BJ (cell line): ENCODE measurements at regions not wholly inside any gene's neighbourhood (a gene's known extent, or its start where the extent isn't known, plus 50 kb on each side); places are given as distances from the start of the nearest gene placed in this dataset.

Experiments used
- CTCF ChIA-PET: fragments of 350-600 bp; formaldehyde crosslinking; extraction: SDS; loops from one replicate; lab custom pipeline; 2021; ENCODE audit warnings: antibody characterized with exemption, inconsistent platforms; lab: Yijun Ruan, JAX
- POLR2A ChIA-PET: fragments of 300-600 bp; sonication (Branson Sonifier 250); formaldehyde crosslinking; extraction: SDS; loops from one replicate; lab custom pipeline; 2021; ENCODE audit warnings: antibody characterized with exemption; lab: Charles Lee
- DNase-seq: peaks from one replicate; pipeline ENCODE4 v3.0.0-alpha.2; 2011; ENCODE audit warnings: low read depth
- H3K27me3 ChIP-seq: 2 replicates; pipeline ENCODE4 v1.6.0; 2011; ENCODE audit warnings: low read length; ENCODE audit not compliant: control insufficient read depth, insufficient read depth
- H3K36me3 ChIP-seq: 2 replicates; pipeline ENCODE4 v1.5.1; 2011; ENCODE audit warnings: low read length; ENCODE audit not compliant: control insufficient read depth, insufficient read depth
- H3K4me3 ChIP-seq: 2 replicates; pipeline ENCODE4 v1.5.1; 2011; ENCODE audit warnings: low read depth, mild to moderate bottlenecking, control low read depth, low read length
- TF ChIP-seq, protein P1 (sequence below): IDR thresholded peaks from 2 replicates; pipeline ENCODE4 v1.5.1; 2011; ENCODE audit warnings: low read depth, mild to moderate bottlenecking, control low read depth, inconsistent platforms, low read length, moderate library complexity; ENCODE audit not compliant: insufficient read depth

DNA sequence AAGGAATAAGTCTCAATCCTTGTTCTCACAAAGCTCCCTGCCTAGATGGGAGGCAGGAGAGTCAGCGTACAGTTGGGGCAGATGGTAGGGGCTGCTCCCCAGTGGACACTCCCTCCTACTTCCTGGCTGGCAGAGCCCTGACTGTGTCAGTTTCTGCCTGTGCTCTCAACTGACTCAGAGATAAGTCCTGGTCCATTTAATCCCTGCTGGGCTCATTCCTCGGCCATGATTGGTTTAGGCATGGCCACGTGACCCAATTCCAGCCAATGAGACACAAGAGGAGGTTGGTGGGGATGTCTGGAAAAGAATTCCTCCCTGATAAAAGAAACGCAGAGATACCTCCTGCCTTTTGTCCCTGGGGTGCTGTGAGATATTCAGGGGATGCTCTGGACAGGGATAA lies 118.1 kb upstream of the SLC6A11 start:
- CTCF ChIA-PET = no interaction called here
- H3K36me3 ChIP-seq = no peaks in the 10 kb centered on the region
- H3K4me3 ChIP-seq = no peak overlapping the region
- POLR2A ChIA-PET = no interaction called here
- no peaks in the 10 kb centered on the region for H3K27me3 ChIP-seq
- DNase-seq = no peak
- TF ChIP-seq, protein P1, sequence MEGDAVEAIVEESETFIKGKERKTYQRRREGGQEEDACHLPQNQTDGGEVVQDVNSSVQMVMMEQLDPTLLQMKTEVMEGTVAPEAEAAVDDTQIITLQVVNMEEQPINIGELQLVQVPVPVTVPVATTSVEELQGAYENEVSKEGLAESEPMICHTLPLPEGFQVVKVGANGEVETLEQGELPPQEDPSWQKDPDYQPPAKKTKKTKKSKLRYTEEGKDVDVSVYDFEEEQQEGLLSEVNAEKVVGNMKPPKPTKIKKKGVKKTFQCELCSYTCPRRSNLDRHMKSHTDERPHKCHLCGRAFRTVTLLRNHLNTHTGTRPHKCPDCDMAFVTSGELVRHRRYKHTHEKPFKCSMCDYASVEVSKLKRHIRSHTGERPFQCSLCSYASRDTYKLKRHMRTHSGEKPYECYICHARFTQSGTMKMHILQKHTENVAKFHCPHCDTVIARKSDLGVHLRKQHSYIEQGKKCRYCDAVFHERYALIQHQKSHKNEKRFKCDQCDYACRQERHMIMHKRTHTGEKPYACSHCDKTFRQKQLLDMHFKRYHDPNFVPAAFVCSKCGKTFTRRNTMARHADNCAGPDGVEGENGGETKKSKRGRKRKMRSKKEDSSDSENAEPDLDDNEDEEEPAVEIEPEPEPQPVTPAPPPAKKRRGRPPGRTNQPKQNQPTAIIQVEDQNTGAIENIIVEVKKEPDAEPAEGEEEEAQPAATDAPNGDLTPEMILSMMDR = no peak

DNA sequence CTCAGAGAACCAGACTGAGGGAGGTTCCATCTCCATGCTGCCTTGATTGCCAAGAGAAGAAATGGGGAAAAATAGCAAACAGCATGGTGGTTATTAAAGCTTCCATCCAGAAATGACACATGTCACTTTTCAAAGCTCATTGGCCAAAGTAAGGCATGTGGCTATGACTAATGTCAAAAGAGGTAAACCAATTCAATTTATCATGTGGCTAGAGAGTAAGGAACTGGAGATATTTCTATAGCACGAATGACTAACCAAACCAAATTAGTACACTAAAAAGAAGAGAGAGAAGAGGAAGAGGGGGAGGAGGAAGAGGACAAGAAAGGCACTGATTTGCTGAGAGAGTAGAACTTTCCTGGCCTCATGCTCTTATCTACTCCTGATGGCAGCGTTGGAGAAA lies 115.2 kb upstream of the SLC6A11 start:
- DNase-seq = no peak
- ChIA-PET CTCF (no interaction called here), POLR2A (no interaction called here)
- no peaks in the 10 kb centered on the region for H3K36me3 ChIP-seq
- no peaks in the 10 kb centered on the region for H3K27me3 ChIP-seq
- TF ChIP-seq, protein P1 = no peak
- H3K4me3 ChIP-seq = no peak overlapping the region

DNA sequence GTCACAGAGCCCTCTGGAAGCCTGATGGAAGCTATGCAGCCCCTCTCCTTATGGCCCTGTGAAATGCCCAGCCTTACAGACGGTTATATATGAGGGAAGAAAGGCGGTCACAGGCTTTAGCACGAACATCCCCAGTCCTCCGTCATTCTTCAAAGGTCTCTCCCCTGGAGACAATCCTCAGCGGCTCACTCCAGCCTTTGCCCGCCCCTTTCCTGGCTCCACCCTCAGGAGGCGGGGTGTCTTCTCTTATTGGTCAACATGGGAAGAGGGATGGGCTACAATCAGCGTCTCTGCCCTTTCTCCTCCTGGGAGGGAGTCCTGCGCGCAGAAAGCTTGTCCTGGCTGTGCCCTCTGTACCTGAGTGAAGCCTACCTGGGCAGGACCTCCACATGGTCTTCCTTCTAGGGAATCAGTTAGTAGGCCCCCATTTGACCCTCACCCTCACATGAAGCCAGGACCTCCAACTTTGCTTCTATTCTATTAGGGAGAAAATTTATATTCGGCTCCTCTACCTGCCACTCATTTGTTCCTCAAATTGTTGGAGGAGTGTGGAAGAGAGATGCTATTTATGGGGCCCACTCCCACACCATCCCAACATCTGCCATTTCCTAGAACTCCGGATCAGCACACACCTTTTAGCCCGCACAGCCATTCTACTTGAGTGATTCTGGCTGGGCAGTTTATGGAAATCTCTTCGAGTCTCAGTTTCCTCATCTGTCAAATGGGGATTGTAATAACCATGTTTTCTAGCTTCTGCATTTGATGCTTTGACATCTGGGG lies 112.9 kb upstream of the SLC6A11 start:
- POLR2A ChIA-PET = no interaction called here
- Histone ChIP-seq H3K4me3 (no peak overlapping the region), H3K36me3 (no peaks in the 10 kb centered on the region), H3K27me3 (peaks cover 13% of the 10 kb centered on the region)
- no peak for DNase-seq
- CTCF ChIA-PET = no interaction called here
- TF ChIP-seq, protein P1 = no peak

DNA sequence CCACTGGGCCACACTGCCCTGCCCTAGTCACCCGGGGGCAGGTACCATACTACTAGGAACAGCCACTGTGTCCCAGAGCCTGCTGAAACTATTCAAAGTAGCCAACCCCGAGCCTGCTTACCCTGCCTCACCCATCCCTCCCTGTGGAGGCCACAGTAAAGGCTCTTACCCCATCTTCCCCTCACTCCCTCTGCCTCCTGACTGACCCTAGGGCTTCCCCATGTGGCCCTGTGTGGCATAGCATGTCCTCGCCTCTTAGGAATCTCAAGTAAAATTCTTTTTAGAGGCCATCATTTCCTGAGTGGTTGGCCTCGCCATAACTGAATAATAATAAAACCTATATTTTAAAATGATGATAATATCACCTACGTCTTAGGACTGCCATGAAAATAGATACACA lies 112.2 kb upstream of the SLC6A11 start:
- no peak overlapping the region for H3K4me3 ChIP-seq
- DNase-seq = no peak
- ChIA-PET CTCF (no interaction called here), POLR2A (no interaction called here)
- peaks cover 17% of the 10 kb centered on the region for H3K27me3 ChIP-seq
- no peaks in the 10 kb centered on the region for H3K36me3 ChIP-seq
- TF ChIP-seq, protein P1 = 0 out of 2 replicates have a peak, but pooled peaks have one; percentile 28

DNA sequence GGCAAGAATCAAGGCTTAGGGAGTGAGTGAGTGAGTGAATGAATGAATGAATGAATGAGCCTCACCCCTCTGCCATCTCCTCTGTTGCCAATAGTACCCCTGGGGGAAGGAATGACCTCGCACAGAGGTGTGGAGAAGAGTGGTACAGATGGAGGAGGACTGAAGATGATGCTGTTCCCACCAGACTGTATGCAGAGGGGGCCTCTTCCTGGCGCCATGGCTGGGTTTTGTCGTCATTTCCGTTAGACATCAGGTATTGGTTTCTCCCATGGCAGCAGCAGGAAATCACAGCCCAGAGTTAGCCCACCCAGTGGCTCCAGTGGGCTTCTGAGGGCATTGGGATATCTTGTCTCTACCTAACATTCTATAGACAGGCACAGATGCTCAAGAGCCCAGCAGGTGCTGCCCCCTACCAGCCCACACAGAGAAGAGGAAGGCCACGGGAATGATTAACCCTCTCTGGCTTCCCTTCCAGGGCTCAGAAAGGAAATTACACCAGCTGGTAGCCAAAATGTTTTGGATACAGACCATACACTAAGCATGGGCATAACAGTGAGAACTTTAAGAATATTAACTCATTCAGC lies 109.8 kb upstream of the SLC6A11 start:
- ChIA-PET POLR2A (no interaction called here), CTCF (interaction anchor here (1.1 kb wide), 1 partner anchor 13 kb away, joined by 3 read pairs; no protein-coding TSS in a partner anchor)
- H3K4me3 ChIP-seq = no peak overlapping the region
- peaks cover 20% of the 10 kb centered on the region for H3K27me3 ChIP-seq
- no peaks in the 10 kb centered on the region for H3K36me3 ChIP-seq
- no peak for DNase-seq
- TF ChIP-seq, protein P1 = no peak
